Myocyte (in vitro differentiated cells): ENCODE measurements at regions not wholly inside any gene's neighbourhood (a gene's known extent, or its start where the extent isn't known, plus 50 kb on each side); places are given as distances from the start of the nearest gene placed in this dataset.
"Not testable (repeated sequence)": the region's sequence is repeated elsewhere in the genome, so short reads cannot be mapped to it uniquely, and the experiment has no call there.

Source experiments
- DNase-seq: peaks from one replicate; pipeline ENCODE4 v3.0.0-alpha.2; 2012; ENCODE audit warnings: low read depth

DNA sequence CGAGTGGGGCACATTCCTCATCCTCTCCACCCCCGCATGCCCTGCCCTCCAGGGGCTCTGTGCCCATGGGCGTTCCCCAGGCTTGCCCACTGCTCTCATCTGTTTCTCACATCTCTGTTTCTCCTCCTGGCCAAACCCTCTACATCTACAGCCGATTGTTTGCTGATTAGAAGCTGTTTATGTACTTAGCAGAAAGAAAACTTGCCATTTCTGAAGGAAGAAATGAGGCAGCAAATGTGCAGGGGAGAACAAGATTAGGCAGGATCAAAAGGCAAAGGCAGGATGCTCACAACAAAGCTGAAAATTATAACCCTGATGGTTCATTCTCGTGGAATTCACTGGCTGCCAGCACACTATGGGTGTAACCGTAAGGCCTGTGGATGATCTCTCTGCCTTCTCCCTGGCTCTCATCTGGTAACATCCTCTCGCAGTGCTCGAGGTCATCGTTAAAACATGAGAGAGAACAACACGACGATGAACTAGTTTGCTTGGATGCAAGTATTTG lies 111.6 kb upstream of the KLF14 start:
- DNase-seq, result peak; percentile 79

DNA sequence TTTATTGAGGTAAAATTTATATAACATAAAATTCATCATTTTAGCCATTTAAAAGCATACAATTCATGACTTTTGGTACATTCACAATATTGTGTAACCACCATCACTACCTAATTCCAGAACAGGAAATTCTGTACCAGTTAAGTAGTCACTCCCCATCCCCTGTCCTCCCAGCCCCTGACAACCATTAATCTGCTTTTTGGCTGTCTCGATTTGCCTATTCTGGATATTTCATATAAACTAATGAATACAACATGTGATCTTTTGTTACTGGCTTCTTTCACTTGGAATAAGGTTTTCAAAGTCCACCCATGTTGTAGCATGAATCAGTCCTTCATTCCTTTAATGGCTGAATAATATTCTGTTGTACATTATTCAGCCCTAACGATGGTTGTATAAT lies 115.6 kb upstream of the KLF14 start:
- DNase-seq, result no peak

DNA sequence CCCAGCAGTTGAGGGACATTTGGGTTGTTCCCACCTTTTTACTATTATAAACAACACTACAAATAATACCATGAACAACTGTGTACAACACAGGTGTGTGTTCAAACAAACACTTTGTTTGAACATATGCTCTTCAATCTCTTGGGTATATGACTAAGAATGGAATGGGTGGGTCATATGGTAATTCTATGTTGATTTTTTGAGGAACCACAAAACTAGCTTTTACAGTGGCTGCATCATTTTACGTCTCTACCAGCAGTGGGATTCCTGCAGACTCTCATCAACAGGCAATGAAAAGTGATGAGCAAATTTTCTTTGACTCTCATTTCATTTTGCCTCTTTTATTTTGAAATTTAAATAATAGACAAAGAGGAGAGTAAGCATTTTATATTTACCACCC lies 116.9 kb upstream of the KLF14 start:
- DNase-seq, result no peak

DNA sequence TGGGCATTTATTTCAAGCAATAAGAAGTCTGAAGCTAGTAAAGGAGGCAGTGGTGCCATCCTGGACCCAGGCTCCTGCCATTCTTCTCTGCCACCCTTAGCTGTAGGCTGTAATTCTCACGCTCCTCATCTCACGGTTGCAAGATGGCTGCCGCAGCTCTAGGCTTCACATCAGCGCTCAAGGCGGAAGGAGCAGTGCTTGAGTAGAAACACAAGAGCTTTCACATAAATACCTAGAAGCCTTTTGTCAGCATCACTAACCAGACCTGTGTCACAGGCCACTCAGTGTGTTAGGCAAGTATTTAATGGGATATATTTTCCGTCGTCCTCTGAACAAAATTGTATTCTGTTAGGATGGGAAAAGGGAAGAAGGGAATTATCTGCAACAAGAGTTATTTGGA lies 118.9 kb upstream of the KLF14 start:
- no peak for DNase-seq

DNA sequence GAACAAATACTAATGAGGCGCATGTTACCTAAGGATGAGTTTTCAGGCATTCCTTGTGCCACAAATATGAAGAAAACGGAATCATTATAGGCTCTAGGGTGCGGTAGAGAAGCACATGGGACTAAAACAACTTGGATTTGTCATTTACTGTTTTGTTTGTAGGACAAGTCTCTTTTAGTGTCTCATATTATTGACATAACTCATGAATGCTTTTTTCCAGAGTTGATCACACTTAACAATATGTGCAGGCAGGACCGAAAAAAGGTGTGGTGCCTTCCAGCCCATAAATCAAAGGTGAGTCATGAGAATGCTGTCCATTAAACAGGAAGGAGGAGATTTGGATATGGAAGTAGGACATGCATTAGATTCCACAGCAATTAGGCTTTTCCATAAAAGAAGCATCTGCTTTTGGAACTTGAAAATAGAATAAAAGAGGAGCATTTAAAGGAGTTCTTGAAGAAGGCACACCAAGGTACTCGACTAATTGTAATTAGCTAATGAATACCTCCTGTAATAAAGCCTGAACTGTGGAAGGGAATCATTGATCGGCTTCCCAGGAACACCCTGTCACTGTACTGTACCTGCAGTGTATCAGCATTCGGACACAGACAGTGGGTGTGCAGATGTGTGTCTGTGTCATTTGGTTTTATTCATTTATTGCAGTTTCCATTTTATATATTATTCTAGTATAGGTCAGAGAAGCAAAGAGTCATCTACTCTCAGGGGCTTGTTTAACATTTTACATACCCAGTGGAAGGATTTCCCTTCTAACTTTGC lies 119.7 kb upstream of the KLF14 start:
- no peak for DNase-seq

DNA sequence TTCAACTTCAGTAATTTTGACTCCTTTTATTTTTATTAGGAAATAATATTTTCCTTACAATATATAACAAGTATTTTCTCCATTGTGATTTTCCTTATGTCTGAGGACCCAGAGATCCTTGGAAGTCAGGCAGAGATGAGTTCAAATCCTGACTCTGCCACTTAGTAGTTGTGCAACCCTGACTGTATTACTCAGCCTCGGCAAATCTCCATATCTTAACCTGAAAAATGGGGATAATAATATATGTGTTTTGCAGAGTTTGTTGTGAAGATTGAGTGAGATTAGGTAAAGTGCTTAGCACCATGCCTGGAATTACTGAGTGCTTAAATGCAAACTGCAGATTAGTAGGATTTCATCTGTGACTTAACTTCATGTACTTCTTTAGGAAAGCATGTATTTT lies 120.5 kb upstream of the KLF14 start:
- no peak for DNase-seq

DNA sequence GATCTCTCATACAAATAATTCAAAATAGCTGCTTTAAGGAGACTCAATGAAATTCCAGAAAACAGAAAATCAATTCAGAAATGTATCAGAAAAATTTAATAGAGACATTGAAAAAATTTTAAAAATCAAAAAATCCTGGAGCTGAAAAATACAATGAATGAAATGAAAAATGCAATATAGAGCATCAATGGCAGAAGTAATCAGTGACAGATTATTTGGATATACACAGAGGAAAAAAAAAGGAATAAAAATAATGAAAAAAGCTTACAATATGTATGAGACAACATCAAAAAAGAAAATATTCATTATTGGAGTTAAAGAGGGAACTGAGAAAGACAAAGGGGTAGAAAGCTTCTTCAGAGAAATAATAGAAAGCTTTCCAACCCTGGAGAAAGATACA lies 122.9 kb upstream of the KLF14 start:
- DNase-seq, result no peak

DNA sequence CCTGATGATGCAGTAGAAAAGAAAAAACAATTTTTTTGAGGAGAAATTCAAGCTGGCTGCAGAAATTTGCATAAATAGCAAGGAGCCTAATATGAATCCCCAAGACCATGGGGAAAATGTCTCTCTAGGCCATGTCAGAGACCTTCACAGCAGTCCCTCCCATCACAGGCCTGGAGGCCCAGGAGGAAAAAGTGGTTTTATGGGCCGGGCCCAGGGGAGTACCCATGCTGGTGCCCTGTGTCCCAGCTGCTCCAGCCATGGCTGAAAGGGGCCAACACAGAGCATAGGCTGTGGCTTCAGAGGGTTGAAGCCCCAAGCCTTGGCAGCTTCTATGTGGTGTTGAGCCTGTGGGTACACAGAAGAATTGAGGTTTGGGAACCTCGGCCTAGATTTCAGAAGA lies 126.8 kb upstream of the KLF14 start:
- DNase-seq, result not testable (repeated sequence)

DNA sequence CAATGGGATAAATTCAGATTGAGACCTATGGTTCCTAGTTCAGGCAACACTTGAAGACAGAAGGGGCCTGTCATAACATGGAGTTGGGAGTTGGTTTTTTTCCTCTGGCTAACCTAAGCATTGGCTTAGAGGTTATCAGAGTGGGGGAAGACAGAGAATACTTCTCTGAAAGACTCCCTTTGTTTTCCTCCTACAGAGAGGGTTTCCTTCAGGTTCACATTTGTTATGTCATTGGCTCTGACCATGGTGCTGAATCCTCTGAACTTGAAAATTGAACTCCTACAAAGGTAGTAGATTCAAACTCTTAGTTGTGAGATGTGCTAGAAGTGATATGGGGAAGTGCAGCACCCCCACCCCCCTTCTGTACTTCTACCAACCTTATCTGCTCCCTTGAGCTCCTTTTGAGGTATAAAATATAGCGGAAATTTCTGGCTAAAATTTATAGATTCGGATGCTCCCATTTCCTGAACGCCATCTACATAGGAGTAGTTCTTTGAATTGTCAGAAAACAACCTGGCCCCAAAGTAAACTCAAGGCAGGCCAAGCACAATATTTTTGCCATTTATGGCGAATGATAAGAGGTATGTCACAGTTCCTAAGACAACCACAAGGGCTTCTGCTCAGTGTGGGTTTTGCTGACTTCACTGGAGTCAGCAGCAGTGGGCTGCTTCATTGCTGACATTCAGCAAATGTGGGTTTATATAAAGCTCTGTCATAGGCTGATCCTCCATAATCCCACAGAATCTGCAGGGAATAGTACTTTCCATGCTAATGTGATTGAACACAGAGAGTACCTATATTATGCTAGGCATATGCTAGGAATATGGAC lies 131.6 kb upstream of the KLF14 start:
- DNase-seq, result peak; percentile 75

DNA sequence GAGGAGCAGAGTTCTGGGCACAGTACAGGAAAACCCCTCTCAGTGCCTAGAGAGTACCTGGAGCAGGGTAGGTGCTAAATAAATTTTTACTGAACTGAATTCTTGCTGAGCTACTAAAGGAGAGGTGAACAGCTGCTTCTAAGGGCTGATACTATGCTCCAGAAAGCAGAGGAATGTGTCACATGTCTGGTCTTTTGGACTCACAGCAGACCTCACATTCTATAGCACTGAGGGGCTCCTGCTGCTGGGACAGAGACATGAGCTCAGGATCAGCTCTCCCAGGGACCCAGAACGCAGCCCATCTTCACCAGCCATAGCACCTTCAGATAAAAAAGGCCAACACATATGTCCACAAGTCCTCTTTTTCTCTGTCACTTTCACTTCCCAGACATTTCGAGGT lies 133.0 kb upstream of the KLF14 start:
- no peak for DNase-seq

DNA sequence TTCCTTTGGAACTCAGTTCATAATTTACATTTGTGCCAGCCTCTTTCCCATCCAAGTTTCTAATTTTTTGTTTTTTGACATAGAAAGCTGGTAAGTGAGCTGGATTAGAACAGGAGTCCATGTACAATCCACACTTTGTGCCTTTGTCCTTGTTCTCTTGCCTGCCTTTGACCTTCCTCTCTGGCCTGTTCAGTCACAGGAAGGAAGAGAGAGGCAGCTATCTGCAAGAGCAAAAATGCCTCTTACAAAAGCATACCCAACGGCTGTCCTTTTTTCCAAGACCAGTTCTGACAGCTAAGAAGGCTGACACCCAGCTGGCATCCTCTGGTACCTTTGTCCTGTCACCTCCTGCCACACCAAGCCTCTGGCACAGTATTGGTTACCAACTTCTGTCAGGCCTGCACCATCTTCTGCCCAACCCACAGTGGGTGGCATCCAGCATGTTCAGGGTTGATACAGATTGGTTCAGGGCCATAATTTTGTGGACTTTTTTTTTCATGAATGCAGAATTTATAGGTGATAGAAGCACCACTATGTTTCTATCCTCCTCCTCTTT lies 133.7 kb upstream of the KLF14 start:
- no peak for DNase-seq

DNA sequence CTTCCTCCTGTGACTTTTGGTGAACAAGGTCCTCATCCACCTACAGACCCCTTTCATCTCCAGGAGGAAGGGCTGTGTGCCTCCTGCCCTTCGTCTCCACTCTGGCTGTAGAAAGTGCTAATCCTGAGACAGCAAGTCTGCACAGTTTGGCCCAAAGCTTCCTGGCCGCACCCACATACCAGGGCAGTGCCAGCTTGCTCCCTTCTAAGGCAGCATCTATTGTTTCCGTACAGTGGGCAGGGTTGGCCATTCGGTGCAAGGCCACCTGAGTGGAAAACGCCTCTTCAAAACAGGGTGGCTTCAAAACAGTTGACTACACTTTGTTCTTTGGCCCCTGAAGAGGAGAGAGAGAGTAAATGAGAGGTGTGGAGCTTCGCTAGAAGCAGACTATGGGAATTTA lies 134.1 kb upstream of the KLF14 start:
- no peak for DNase-seq

DNA sequence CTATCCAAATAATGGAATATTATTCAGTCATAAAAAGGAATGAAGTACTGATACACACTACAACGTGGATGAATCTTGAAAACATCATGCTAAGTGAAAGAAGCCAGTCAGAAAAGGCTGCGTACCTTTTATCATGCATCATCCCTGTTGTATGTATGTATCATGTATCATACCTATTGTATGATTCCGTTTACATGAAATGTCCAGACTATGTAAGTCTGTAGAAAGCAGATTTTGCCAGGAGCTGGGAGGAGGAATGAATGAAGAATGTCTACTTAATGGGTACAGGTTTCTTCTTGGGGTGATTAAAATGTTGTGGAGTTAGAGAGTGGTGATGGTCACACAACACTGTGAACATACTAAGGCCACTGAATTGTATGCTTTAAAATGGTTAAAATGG lies 135.9 kb upstream of the KLF14 start:
- DNase-seq, result no peak

DNA sequence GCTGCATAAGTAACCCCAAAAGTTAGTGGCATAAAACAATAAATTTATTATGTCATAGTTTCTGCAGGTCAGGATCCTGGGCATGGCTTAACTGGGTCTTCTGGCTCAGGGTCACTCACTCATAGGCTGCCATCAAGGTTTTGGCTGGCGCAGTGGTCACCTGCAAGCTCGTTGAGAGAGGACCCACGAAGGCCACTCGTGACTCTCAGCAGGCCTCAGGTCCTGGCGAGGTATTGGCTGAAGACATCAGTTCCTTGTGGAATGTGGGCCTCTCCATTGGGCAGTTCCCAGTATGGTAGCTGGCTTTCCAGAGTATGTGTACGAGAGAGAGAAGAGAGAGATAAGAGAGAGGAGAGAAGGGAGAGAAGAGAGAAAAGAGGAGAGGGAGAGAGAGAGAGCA lies 138.3 kb upstream of the KLF14 start:
- no peak for DNase-seq

DNA sequence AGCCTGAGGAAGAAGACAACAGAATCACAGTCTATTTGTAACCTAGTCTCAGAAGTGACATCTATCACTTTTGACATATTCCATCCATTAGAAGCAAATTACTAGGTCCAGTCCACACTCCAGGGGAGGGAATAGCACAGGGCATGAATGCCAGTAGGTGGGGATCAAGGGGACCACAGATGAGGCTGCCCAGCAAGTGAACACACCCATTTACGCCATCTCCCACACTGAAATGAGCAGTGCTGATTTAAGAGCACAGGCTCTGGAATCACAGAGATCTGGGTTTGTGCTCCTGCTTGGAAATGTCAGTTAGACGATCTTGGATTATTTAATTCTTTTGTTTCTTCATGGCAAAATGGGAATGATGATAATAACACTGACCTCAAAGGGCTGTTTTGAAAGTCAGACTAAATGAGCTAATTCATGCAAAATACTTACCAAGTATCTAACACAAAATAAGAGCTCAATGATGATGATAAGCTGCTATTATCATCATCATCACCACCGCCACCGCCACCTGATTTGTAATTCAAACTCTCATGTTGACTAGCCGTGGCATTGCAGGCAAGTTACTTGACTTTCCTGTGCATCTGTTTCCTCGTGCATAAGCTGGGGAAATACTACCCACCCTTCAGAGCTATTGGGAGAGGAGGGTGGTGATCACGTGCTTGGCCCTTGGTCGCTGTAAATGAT lies 138.9 kb upstream of the KLF14 start:
- DNase-seq, result no peak

DNA sequence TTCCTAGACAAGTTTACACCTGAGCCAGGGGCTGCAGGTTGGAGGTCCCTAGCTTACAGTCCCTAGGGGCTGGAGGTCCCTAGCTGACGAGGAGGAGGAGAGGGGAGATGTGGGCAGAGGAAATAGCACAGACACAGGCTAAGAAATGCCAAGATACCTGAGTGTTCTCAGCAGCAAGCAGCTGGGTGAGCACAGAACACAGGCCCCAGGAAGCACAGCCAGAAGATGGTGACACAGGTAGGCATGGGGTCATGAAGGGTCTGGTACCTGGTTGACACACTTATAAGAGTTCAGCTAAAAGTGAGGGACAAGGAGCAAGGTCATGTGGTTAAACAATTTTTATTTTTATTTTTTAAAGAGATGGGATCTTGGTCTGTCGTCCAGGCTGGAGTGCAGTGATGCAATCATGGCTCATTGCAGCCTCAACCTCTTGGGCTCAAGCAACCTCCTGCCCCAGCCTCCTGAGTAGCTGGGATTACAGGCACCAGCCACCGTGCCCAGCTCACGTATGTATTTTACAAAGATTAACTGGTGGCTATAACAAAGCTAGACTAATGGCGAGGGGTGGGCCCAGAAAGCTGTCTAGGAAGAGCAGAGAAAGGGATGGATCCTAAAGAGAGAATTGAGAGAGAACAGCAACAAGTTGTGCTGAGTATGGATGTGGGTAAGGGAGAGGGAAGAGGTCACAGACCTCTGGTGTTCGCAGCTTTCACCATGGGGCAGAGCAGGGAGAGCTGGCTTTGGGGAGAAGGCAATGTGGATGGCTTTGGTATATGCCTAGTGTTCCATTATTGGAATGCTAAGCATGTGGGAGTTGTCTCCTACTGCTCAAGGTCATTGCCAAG lies 140.3 kb upstream of the KLF14 start:
- no peak for DNase-seq

DNA sequence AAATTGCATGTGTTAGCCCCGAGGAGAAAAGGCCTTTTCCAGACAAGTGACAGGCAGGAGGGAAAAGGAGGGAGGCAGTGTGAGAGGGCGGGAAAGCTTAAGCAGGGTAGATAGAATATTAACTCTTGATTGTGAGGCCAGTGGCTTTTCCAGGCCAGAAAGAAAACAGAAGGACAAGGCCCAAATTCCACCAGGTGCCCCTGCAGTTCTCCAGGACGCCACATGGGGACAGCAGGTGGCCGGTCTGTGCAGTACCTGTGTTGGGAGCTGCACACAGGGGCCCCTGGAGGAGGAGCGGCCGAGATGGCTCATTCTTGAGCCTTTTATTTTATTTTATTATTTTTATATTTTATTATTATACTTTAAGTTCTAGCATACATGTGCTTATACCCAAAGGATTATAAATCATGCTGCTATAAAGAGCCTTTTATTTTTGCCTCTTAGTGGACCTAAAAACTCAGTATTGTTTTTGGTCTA lies 141.3 kb upstream of the KLF14 start:
- peak; percentile 35 for DNase-seq

DNA sequence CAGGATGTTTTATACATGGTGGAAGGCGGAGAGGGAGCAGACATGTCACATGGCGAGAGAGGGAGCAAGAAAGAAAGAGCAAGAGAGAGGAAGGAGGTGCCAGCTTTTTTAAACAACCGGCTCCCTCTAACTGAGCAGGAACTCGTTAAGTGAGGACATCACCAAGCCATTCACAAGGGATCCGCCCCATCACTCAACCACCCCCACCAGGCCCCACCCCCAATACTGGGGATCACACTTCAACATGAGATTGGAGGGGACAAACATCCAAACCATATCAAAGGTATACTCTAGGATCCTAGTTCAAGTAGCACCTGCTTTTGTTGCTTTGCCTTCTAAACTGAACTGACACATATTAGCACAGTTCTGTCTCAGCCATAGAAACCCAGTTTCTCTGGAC lies 141.9 kb upstream of the KLF14 start:
- DNase-seq, result no peak

DNA sequence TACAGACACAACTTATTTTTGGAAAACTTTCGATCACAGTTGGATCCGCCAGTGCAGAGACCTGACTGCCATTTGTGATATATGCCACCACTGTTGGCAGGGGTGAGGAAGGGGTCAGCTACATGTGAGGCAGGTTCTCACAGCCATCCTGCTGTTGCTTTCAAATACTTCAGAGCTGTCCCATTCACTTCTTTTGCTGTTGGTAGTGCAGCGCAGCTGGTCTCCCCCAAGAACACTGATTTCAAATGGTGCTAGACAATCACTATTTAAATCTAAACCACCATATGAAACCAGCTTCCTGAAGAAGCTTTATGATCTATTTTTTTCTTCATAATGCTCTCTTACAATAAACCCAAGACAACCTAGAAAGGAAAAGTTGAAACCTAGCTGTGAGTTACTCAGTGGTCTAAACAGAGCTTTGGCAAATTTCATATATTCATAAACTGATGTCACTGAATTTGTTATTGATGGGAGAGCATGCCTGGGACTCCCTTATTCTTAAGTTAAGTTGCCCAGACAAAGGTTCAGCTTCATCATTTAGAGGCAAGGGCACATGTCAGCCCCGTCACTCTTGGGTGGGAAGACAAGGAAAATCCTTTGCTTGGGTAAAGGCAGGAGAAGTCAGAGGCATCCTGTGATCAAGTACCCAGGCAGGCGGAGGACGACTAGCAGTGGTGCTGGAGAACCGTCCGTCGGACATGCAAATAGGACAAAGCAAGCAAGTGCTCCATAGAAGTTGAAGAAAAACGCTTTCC lies 143.4 kb upstream of the KLF14 start:
- no peak for DNase-seq

DNA sequence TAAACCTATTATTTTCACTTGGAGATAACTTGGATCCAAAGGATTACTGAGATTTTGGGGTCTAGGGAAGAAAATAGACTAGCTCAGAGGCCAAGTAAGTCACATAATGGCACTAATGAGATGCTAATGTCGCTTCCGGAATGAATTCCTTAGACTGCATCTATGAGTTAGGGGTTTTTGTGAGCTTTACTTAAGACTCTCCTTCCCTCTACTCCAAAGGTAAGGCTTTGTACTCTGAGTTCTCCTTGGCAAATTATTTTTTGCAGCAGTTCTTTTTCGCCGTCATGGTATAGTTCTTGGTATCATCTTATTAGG lies 143.9 kb upstream of the KLF14 start:
- DNase-seq, result no peak
